SK-N-SH (cell line): ENCODE measurements at regions not wholly inside any gene's neighbourhood (a gene's known extent, or its start where the extent isn't known, plus 50 kb on each side); places are given as distances from the start of the nearest gene placed in this dataset.

Experiments used
- CTCF ChIA-PET: fragments of 300-600, 350-600 bp; formaldehyde crosslinking; extraction: SDS; loops from one replicate; lab custom pipeline; 2021; lab: Yijun Ruan, JAX
- POLR2A ChIA-PET: fragments of 350-600 bp; sonication (Branson Sonifier 250); formaldehyde crosslinking; extraction: SDS; loops from one replicate; lab custom pipeline; 2020; ENCODE audit warnings: antibody characterized with exemption, inconsistent platforms; lab: Yijun Ruan, JAX
- DNase-seq: peaks from one replicate; pipeline ENCODE4 v3.0.0; 2012
- H2AFZ ChIP-seq: fragments of 200-600 bp; sonication (generic); 2 replicates; pipeline ENCODE4 v1.8.1; 2016; ENCODE audit warnings: antibody characterized with exemption, mild to moderate bottlenecking, low read depth
- H3F3A ChIP-seq: fragments of 200-600 bp; sonication (generic); replicated peaks from 2 replicates; pipeline ENCODE3; 2016; ENCODE audit warnings: antibody characterized with exemption, mild to moderate bottlenecking; ENCODE audit not compliant: insufficient read depth
- H3K27ac ChIP-seq, 2 experiments: fragments of 200-500 bp in 1 of 2; fragments of 200-600 bp in 1 of 2; sonication (Bioruptor generic) in 1 of 2; sonication (generic), shearing (Covaris generic) in 1 of 2; 2 replicates each; pipeline versions ENCODE4 v1.5.1 to v1.6.1; 2014 to 2016; ENCODE audit warnings: low read depth in 2 of 2, inconsistent platforms in 1 of 2, low read length in 1 of 2, mild to moderate bottlenecking in 1 of 2, mixed read lengths in 1 of 2
- H3K27me3 ChIP-seq: fragments of 200-600 bp; sonication (generic), shearing (Covaris generic); 2 replicates; pipeline ENCODE4 v1.6.1; 2016; ENCODE audit warnings: mixed run types; ENCODE audit not compliant: insufficient read depth
- H3K36me3 ChIP-seq, 2 experiments: fragments of 200-500 bp in 1 of 2; fragments of 200-600 bp in 1 of 2; sonication (Bioruptor generic) in 1 of 2; sonication (generic) in 1 of 2; replicated peaks in 1 of 2; 2 replicates each; pipeline versions ENCODE3 to v1.5.1; 2014 to 2016; ENCODE audit warnings: low read length in 1 of 2, mild to moderate bottlenecking in 1 of 2; ENCODE audit not compliant: insufficient read depth in 2 of 2, control insufficient read depth in 1 of 2
- H3K4me1 ChIP-seq, 2 experiments: fragments of 200-500 bp in 1 of 2; fragments of 200-600 bp in 1 of 2; sonication (Bioruptor generic) in 1 of 2; sonication (generic), shearing (Covaris generic) in 1 of 2; 2 replicates each; pipeline versions ENCODE4 v1.5.1 to v1.6.1; 2014 to 2016; ENCODE audit warnings: low read depth in 1 of 2, low read length in 1 of 2, mixed run types in 1 of 2; ENCODE audit not compliant: insufficient read depth in 2 of 2, control insufficient read depth in 1 of 2
- H3K4me2 ChIP-seq: fragments of 200-600 bp; sonication (generic), shearing (Covaris generic); 2 replicates; pipeline ENCODE4 v1.6.1; 2017; ENCODE audit warnings: mixed run types
- H3K4me3 ChIP-seq, 2 experiments: fragments of 200-500 bp in 1 of 2; fragments of 200-600 bp in 1 of 2; sonication (Bioruptor generic) in 1 of 2; sonication (generic), shearing (Covaris generic) in 1 of 2; 2 replicates each; pipeline versions ENCODE4 v1.5.1 to v1.8.1; 2014 to 2016; ENCODE audit warnings: low read depth in 2 of 2, inconsistent platforms in 1 of 2, low read length in 1 of 2, mild to moderate bottlenecking in 1 of 2, mixed read lengths in 1 of 2, moderate library complexity in 1 of 2
- H3K79me2 ChIP-seq: fragments of 200-600 bp; sonication (generic); 2 replicates; pipeline ENCODE4 v1.8.1; 2017; ENCODE audit warnings: mild to moderate bottlenecking; ENCODE audit not compliant: insufficient read depth
- H3K9ac ChIP-seq: fragments of 200-600 bp; sonication (generic); 2 replicates; pipeline ENCODE4 v1.6.1; 2017; ENCODE audit warnings: mixed run types
- H3K9me2 ChIP-seq: fragments of 200-600 bp; sonication (generic); 2 replicates; pipeline ENCODE4 v1.6.1; 2017; ENCODE audit warnings: mixed run types
- H3K9me3 ChIP-seq: fragments of 200-600 bp; sonication (generic); 2 replicates; pipeline ENCODE4 v1.6.1; 2017; ENCODE audit warnings: mixed run types, mild to moderate bottlenecking, moderate library complexity
- H4K20me1 ChIP-seq: fragments of 200-600 bp; sonication (generic); 2 replicates; pipeline ENCODE4 v1.6.1; 2017; ENCODE audit warnings: mild to moderate bottlenecking, mixed run types; ENCODE audit not compliant: insufficient read depth
- CHD2 ChIP-seq: fragments of 150-350 bp; IDR thresholded peaks from 2 replicates; pipeline ENCODE4 v1.6.1; 2018; ENCODE audit warnings: low read length; ENCODE audit not compliant: partially characterized antibody
- EP300 ChIP-seq, 2 experiments: IDR thresholded peaks; 2 replicates each; pipeline versions ENCODE4 v1.4.0 to v1.6.1; 2012; ENCODE audit warnings: borderline replicate concordance in 1 of 2, low read depth in 1 of 2, low read length in 1 of 2
- FOXM1 ChIP-seq: IDR thresholded peaks from 2 replicates; pipeline ENCODE4 v1.4.0; 2012; ENCODE audit warnings: low read depth, mild to moderate bottlenecking
- GABPA ChIP-seq: IDR thresholded peaks from 2 replicates; pipeline ENCODE4 v1.4.0; 2012; ENCODE audit warnings: low read depth, mild to moderate bottlenecking
- MAX ChIP-seq: IDR thresholded peaks from 2 replicates; pipeline ENCODE4 v1.4.0; 2012; ENCODE audit warnings: low read depth
- NFIC ChIP-seq: IDR thresholded peaks from 2 replicates; pipeline ENCODE4 v1.4.0; 2012; ENCODE audit warnings: borderline replicate concordance
- PBX3 ChIP-seq: IDR thresholded peaks from 2 replicates; pipeline ENCODE4; 2012
- TCF12 ChIP-seq: IDR thresholded peaks from 2 replicates; pipeline ENCODE4 v1.4.0; 2012
- TEAD4 ChIP-seq: IDR thresholded peaks from 2 replicates; pipeline ENCODE4 v1.4.0; 2012; ENCODE audit warnings: mild to moderate bottlenecking, borderline replicate concordance; ENCODE audit not compliant: insufficient read depth
- USF2 ChIP-seq: fragments of 150-350 bp; IDR thresholded peaks from 2 replicates; pipeline ENCODE4 v1.6.1; 2017; ENCODE audit warnings: antibody characterized with exemption, low read length, low read depth, borderline replicate concordance
- ZBTB33 ChIP-seq: IDR thresholded peaks from 2 replicates; pipeline ENCODE4 v1.4.0; 2012; ENCODE audit warnings: low read depth, borderline replicate concordance
- WGBS: methylation state at CpG from one replicate; pipeline ENCODE4 v1.1.6; 2017; ENCODE audit warnings: low lambda C conversion rate; 5-methylcytosine and 5-hydroxymethylcytosine counted together
- TF ChIP-seq, protein P1 (sequence below): fragments of 200-600 bp; sonication (generic); IDR thresholded peaks from 2 replicates; pipeline ENCODE4 v1.6.1; 2017; ENCODE audit warnings: antibody characterized with exemption, mild to moderate bottlenecking, moderate library complexity

DNA sequence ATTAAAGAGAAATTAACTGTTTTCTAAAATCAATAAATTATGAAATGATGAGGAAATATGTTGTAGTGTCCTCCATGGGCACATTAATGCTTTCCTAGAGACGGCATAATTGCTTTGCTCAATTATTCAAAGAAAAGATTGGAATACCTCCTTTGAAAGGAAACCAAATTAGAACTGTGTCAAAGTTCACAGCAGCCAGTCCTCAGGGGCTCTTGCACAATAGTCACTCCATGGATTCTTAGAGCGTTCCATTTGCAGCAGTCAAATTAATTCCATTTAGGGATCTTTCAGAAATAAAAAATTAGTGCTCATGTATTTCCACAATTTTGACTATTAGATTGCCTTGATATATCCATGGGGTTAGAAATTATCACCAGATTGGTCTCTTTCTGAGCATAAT is 841.6 kb upstream of the DPPA4 start:
- Histone ChIP-seq H3K27ac (no peak overlapping the region), H3K4me2 (no peak overlapping the region), H3K79me2 (no peaks in the 10 kb centered on the region; the same call in 1 of the 2 replicates), H2AFZ (no peak overlapping the region), H3K4me1 (no peaks in the 10 kb centered on the region; a peak in 1 of 4 replicates), H4K20me1 (no peaks in the 10 kb centered on the region), H3K27me3 (no peaks in the 10 kb centered on the region), H3K9ac (no peak overlapping the region), H3K9me2 (no peaks in the 10 kb centered on the region), H3K9me3 (no peaks in the 10 kb centered on the region), H3K36me3 (no peaks in the 10 kb centered on the region), H3F3A (no peaks in the 10 kb centered on the region), H3K4me3 (no peak overlapping the region)
- TF ChIP-seq GABPA, result no peak
- no peak for TF ChIP-seq NFIC
- TF ChIP-seq TCF12, result no peak
- TF ChIP-seq MAX, result no peak
- no peak for TF ChIP-seq FOXM1
- TF ChIP-seq CHD2, result no peak
- no peak for TF ChIP-seq PBX3
- no peak for TF ChIP-seq ZBTB33
- no peak for TF ChIP-seq EP300 (IDR thresholded peaks at IDR 0.05; ENCODE audit: borderline replicate concordance in 1 of 2, low read depth in 1 of 2, low read length in 1 of 2)
- no peak for TF ChIP-seq TEAD4
- ChIA-PET POLR2A (no interaction called here), CTCF (no interaction called here)
- DNase-seq, result no peak
- 82% methylated on average over 2 of the region's 2 CpGs for WGBS

DNA sequence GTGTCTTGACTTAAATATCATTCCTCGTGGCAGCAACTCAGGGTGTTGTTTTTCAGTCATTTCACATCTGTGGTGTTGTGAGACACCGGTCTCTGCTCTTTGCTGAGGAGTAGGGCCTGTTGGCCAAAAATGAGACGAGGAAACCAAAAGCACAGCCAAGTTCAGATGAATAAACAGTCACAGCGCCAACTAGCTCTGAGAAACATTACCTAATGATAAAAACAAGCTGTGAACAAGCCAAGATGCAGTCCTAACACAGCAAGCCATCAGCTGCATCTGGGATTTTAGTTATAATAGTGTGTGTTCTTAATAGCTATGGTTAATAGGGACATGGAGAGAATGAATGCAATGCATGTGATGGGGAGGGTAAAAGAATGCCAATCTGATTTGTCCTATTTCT is 843.4 kb upstream of the DPPA4 start:
- H3K4me3 ChIP-seq, result no peak overlapping the region
- H3K9me3 ChIP-seq, result no peaks in the 10 kb centered on the region
- no peaks in the 10 kb centered on the region for H3K36me3 ChIP-seq
- no peak for DNase-seq
- no peaks in the 10 kb centered on the region; a peak in 1 of 4 replicates for H3K4me1 ChIP-seq
- ChIA-PET POLR2A (no interaction called here), CTCF (interaction anchor here (1.3 kb wide), 1 partner anchor 23 kb away, joined by 3 read pairs; no protein-coding TSS in a partner anchor)
- H3K9ac ChIP-seq, result no peak overlapping the region
- H3K79me2 ChIP-seq, result no peaks in the 10 kb centered on the region; the same call in 1 of the 2 replicates
- TF ChIP-seq, protein P1, sequence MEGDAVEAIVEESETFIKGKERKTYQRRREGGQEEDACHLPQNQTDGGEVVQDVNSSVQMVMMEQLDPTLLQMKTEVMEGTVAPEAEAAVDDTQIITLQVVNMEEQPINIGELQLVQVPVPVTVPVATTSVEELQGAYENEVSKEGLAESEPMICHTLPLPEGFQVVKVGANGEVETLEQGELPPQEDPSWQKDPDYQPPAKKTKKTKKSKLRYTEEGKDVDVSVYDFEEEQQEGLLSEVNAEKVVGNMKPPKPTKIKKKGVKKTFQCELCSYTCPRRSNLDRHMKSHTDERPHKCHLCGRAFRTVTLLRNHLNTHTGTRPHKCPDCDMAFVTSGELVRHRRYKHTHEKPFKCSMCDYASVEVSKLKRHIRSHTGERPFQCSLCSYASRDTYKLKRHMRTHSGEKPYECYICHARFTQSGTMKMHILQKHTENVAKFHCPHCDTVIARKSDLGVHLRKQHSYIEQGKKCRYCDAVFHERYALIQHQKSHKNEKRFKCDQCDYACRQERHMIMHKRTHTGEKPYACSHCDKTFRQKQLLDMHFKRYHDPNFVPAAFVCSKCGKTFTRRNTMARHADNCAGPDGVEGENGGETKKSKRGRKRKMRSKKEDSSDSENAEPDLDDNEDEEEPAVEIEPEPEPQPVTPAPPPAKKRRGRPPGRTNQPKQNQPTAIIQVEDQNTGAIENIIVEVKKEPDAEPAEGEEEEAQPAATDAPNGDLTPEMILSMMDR, result no peak
- TF ChIP-seq USF2, result no peak
- no peak overlapping the region for H3K27ac ChIP-seq
- H4K20me1 ChIP-seq, result no peaks in the 10 kb centered on the region
- no peak overlapping the region for H3K4me2 ChIP-seq
- H3K27me3 ChIP-seq, result no peaks in the 10 kb centered on the region
- WGBS, result 79% methylated on average over 4 of the region's 4 CpGs
- H3F3A ChIP-seq, result no peaks in the 10 kb centered on the region
- H3K9me2 ChIP-seq, result no peaks in the 10 kb centered on the region
- H2AFZ ChIP-seq, result no peak overlapping the region
